Fibroblast of pulmonary artery (primary cell): ENCODE measurements at regions not wholly inside any gene's neighbourhood (a gene's known extent, or its start where the extent isn't known, plus 50 kb on each side); places are given as distances from the start of the nearest gene placed in this dataset.

Experiments used
- DNase-seq: peaks from one replicate; pipeline ENCODE4 v3.0.0-alpha.2; 2010; ENCODE audit warnings: low read depth
- H3K4me3 ChIP-seq: replicated peaks from 2 replicates; pipeline ENCODE4 v1.5.1; 2011; ENCODE audit warnings: low read depth, mild to moderate bottlenecking, control low read depth, low read length, moderate library complexity
- TF ChIP-seq, protein P1 (sequence below): IDR thresholded peaks from 2 replicates; pipeline ENCODE4 v1.5.1; 2011; ENCODE audit warnings: mild to moderate bottlenecking, control low read depth, low read length, inconsistent platforms; ENCODE audit errors: missing control alignments

- H3K4me3 ChIP-seq: no peak overlapping the region
- no peak for DNase-seq
- TF ChIP-seq, protein P1, sequence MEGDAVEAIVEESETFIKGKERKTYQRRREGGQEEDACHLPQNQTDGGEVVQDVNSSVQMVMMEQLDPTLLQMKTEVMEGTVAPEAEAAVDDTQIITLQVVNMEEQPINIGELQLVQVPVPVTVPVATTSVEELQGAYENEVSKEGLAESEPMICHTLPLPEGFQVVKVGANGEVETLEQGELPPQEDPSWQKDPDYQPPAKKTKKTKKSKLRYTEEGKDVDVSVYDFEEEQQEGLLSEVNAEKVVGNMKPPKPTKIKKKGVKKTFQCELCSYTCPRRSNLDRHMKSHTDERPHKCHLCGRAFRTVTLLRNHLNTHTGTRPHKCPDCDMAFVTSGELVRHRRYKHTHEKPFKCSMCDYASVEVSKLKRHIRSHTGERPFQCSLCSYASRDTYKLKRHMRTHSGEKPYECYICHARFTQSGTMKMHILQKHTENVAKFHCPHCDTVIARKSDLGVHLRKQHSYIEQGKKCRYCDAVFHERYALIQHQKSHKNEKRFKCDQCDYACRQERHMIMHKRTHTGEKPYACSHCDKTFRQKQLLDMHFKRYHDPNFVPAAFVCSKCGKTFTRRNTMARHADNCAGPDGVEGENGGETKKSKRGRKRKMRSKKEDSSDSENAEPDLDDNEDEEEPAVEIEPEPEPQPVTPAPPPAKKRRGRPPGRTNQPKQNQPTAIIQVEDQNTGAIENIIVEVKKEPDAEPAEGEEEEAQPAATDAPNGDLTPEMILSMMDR: no peak
These were observed 762.2 kb upstream of the GCFC2 start for GRCh38 chr2:76472946-76473345.

GRCh38 chr2:76469066-76469465 is 758.4 kb upstream of the GCFC2 start:
- DNase-seq: no peak
- TF ChIP-seq, protein P1: no peak
- no peak overlapping the region for H3K4me3 ChIP-seq

GRCh38 chr2:76467326-76467725 is 756.6 kb upstream of the GCFC2 start:
- H3K4me3 ChIP-seq: no peak overlapping the region
- TF ChIP-seq, protein P1: no peak
- DNase-seq: no peak

- no peak for DNase-seq
These were observed 753.6 kb upstream of the GCFC2 start for GRCh38 chr2:76464310-76464709.

DNA sequence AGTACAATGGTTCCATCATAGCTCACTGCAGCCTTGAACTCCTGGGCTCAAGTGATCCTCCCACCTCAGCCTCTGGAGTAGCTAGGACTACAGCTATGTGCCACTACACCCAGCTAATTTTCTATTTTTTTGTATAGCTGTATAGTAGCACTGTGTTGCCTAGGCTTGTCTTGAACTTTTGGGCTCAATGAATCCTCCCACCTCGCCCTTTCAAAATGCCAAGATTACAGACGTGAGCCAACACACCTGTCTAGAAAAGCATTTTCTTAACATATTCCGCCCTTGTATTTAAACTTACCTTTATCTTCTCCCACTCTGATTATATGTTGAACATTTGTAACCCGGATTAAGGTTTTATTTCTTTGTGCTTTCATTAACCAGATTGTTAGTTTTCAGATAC is 750.7 kb upstream of the GCFC2 start:
- no peak overlapping the region for H3K4me3 ChIP-seq
- no peak for DNase-seq
- TF ChIP-seq, protein P1: no peak

More at GRCh38 chr2:76464310-76464709, 753.6 kb upstream of the GCFC2 start:
- TF ChIP-seq, protein P1: no peak
- no peak overlapping the region for H3K4me3 ChIP-seq

GRCh38 chr2:76455910-76456309 is 745.2 kb upstream of the GCFC2 start:
- TF ChIP-seq, protein P1: no peak
- DNase-seq: no peak
- H3K4me3 ChIP-seq: no peak overlapping the region

GRCh38 chr2:76450024-76450475 is 739.3 kb upstream of the GCFC2 start:
- DNase-seq: no peak
- H3K4me3 ChIP-seq: no peak overlapping the region
- TF ChIP-seq, protein P1: no peak
